Astrocyte (in vitro differentiated cells and primary cell): ENCODE measurements at regions not wholly inside any gene's neighbourhood (a gene's known extent, or its start where the extent isn't known, plus 50 kb on each side); places are given as distances from the start of the nearest gene placed in this dataset.
A peak's percentile ranks its signal among the peaks of the same experiment; 100 is the strongest.

Source experiments
- DNase-seq: peaks from one replicate; pipeline ENCODE4 v3.0.0-alpha.2; 2010; ENCODE audit warnings: low read depth
- FAIRE-seq: peaks from 2 replicates; lab custom pipeline; 2011; peaks lifted over from hg19 to GRCh38; lab: Jason Lieb, UNC
- H2AFZ ChIP-seq: 2 replicates; pipeline ENCODE4 v1.6.0; 2012; ENCODE audit warnings: low read depth, low read length, inconsistent platforms
- H3K27ac ChIP-seq: 2 replicates; pipeline ENCODE4 v1.5.1; 2011; ENCODE audit warnings: low read depth, low read length, inconsistent platforms
- H3K27me3 ChIP-seq: 2 replicates; pipeline ENCODE4 v1.6.0; 2011; ENCODE audit warnings: low read length, inconsistent platforms; ENCODE audit not compliant: insufficient read depth
- H3K36me3 ChIP-seq: 2 replicates; pipeline ENCODE4 v1.5.1; 2011; ENCODE audit warnings: low read length, inconsistent platforms; ENCODE audit not compliant: insufficient read depth
- H3K4me1 ChIP-seq: 2 replicates; pipeline ENCODE4 v1.5.1; 2011; ENCODE audit warnings: low read length, inconsistent platforms; ENCODE audit not compliant: insufficient read depth
- H3K4me2 ChIP-seq: 2 replicates; pipeline ENCODE4 v1.6.0; 2012; ENCODE audit warnings: low read length, inconsistent platforms
- H3K4me3 ChIP-seq: 2 replicates; pipeline ENCODE4 v1.5.1; 2011; ENCODE audit warnings: low read depth, mild to moderate bottlenecking, low read length, inconsistent platforms; ENCODE audit not compliant: insufficient read depth
- H3K79me2 ChIP-seq: 2 replicates; pipeline ENCODE4 v1.6.0; 2012; ENCODE audit warnings: mild to moderate bottlenecking, low read length, inconsistent platforms; ENCODE audit not compliant: insufficient read depth
- H3K9ac ChIP-seq: 2 replicates; pipeline ENCODE4 v1.6.0; 2012; ENCODE audit warnings: mild to moderate bottlenecking, low read length, inconsistent platforms
- H3K9me3 ChIP-seq: 2 replicates; pipeline ENCODE4 v1.5.1; 2012; ENCODE audit warnings: low read depth, mild to moderate bottlenecking, low read length, inconsistent platforms; ENCODE audit not compliant: insufficient read depth
- H4K20me1 ChIP-seq: 2 replicates; pipeline ENCODE4 v1.6.0; 2012; ENCODE audit warnings: low read length, inconsistent platforms; ENCODE audit not compliant: insufficient read depth
- H3K27ac Mint-ChIP-seq: one replicate; pipeline ENCODE4 v1.8.0; 2021; ENCODE audit warnings: mild to moderate bottlenecking, mixed read lengths; ENCODE audit not compliant: unreplicated experiment
- H3K27me3 Mint-ChIP-seq: one replicate; pipeline ENCODE4 v1.8.0; 2021; ENCODE audit warnings: low read depth, mixed read lengths; ENCODE audit not compliant: unreplicated experiment
- H3K36me3 Mint-ChIP-seq: one replicate; pipeline ENCODE4 v1.8.0; 2021; ENCODE audit warnings: low read depth, mixed read lengths; ENCODE audit not compliant: unreplicated experiment
- H3K4me1 Mint-ChIP-seq: one replicate; pipeline ENCODE4 v1.8.0; 2021; ENCODE audit warnings: low read depth, mixed read lengths; ENCODE audit not compliant: unreplicated experiment
- H3K4me3 Mint-ChIP-seq: one replicate; pipeline ENCODE4 v1.8.0; 2021; ENCODE audit warnings: mild to moderate bottlenecking, moderate library complexity, mixed read lengths; ENCODE audit not compliant: unreplicated experiment
- H3K9me3 Mint-ChIP-seq: one replicate; pipeline ENCODE4 v1.8.0; 2021; ENCODE audit warnings: mild to moderate bottlenecking, mixed read lengths; ENCODE audit not compliant: unreplicated experiment
- CTCF ChIP-seq: IDR thresholded peaks from 2 replicates; pipeline ENCODE4 v1.5.1; 2011; ENCODE audit warnings: low read depth, mild to moderate bottlenecking, inconsistent platforms, low read length, moderate library complexity; ENCODE audit not compliant: insufficient read depth
- EZH2 ChIP-seq: IDR thresholded peaks from 2 replicates; pipeline ENCODE4 v1.6.1; 2012; ENCODE audit warnings: mild to moderate bottlenecking, low read length, inconsistent platforms; ENCODE audit not compliant: insufficient read depth

DNA sequence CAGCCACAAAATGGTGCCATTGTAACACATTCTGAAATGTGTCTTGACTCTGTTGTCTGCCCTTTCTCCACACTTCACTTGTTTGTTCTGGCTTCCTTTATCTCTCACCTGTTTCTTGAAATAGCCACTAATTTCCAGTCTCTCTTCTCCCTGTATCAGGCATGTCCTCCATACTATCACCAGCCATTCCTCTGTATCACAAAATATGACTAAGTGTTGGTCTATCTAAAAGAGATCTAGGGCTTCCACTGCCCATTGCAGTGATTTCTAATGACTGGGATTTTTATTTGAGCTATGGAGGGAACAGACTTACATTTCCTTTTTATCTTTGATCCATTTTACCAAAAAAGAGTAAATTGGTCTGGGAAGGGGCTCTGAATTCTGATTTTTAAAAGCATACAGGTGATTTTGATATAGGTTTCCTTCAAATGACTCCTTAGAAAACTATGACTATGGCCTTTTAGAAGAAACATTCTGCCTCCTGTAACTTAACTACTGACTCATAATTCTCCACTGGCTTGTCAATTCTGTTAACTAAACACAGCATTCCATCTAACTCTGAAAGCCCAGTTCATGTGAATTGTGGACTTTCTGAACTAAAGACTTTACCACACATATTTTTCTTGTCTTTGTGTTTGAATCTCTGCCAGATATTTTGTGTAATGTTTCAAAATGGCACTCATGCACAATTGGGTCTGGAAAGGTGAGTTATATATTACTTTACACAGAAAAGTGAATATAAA, 1121.4 kb downstream of the XPNPEP1 start:
- FAIRE-seq (no peak), DNase-seq (peak; percentile 92)
- H3K27ac ChIP-seq = peak overlapping the region; percentile 40
- no peak overlapping the region for H3K4me3 ChIP-seq
- H3K36me3 ChIP-seq = no peaks in the 10 kb centered on the region
- H3K4me3 Mint-ChIP-seq = no peak overlapping the region
- no peak overlapping the region for H2AFZ ChIP-seq
- H3K79me2 ChIP-seq = no peaks in the 10 kb centered on the region
- H3K9ac ChIP-seq = no peak overlapping the region
- no peaks in the 10 kb centered on the region for H3K9me3 Mint-ChIP-seq
- no peaks in the 10 kb centered on the region for H3K36me3 Mint-ChIP-seq
- TF ChIP-seq EZH2 (no peak), CTCF (no peak)
- H3K4me2 ChIP-seq = peak overlapping the region; percentile 33
- peak overlapping the region; percentile 73 for H3K27ac Mint-ChIP-seq
- H4K20me1 ChIP-seq = no peaks in the 10 kb centered on the region
- H3K27me3 Mint-ChIP-seq = no peaks in the 10 kb centered on the region
- H3K4me1 ChIP-seq = peaks cover 7% of the 10 kb centered on the region
- no peaks in the 10 kb centered on the region for H3K27me3 ChIP-seq
- H3K4me1 Mint-ChIP-seq = peaks cover 22% of the 10 kb centered on the region
- no peaks in the 10 kb centered on the region for H3K9me3 ChIP-seq

- Histone ChIP-seq H3K9ac (no peak overlapping the region), H3K36me3 (no peaks in the 10 kb centered on the region), H3K4me3 (no peak overlapping the region), H2AFZ (no peak overlapping the region), H3K4me1 (peaks cover 7% of the 10 kb centered on the region), H4K20me1 (no peaks in the 10 kb centered on the region), H3K4me2 (no peak overlapping the region), H3K79me2 (no peaks in the 10 kb centered on the region), H3K27ac (peak overlapping the region; percentile 40), H3K9me3 (no peaks in the 10 kb centered on the region), H3K27me3 (no peaks in the 10 kb centered on the region)
- Mint-ChIP-seq H3K36me3 (no peaks in the 10 kb centered on the region), H3K27ac (no peak overlapping the region), H3K4me3 (no peak overlapping the region), H3K4me1 (peaks cover 22% of the 10 kb centered on the region), H3K27me3 (no peaks in the 10 kb centered on the region), H3K9me3 (no peaks in the 10 kb centered on the region)
- no peak for DNase-seq
- no peak for TF ChIP-seq EZH2
- TF ChIP-seq CTCF = no peak
- no peak for FAIRE-seq
These were observed 1122.1 kb downstream of the XPNPEP1 start for GRCh38 chr10:108801220-108801619.

DNA sequence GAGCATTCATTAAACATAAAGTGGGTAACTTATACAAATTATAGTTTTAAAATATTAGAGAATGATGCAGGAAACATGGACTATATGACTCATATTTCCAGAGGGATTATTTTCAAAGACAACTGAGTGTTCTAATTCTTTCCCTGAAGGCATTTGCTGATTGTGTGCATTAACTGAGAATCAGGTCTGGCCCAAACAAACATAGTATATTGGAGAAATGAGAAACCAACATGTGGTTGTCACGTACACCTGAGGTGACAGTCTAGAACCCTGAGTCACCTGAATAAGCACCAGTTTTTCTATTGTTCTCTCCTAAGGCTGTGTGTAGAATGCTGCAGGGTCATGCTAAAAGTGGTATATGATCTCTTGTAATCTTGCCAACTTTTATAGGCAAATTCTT, 1125.7 kb downstream of the XPNPEP1 start:
- Histone ChIP-seq H3K4me2 (no peak overlapping the region), H3K4me3 (no peak overlapping the region), H3K9ac (no peak overlapping the region), H3K27me3 (no peaks in the 10 kb centered on the region), H3K36me3 (no peaks in the 10 kb centered on the region), H3K4me1 (peaks cover 7% of the 10 kb centered on the region), H3K79me2 (no peaks in the 10 kb centered on the region), H3K27ac (no peak overlapping the region), H4K20me1 (no peaks in the 10 kb centered on the region), H3K9me3 (no peaks in the 10 kb centered on the region), H2AFZ (no peak overlapping the region)
- TF ChIP-seq CTCF (no peak), EZH2 (no peak)
- Mint-ChIP-seq H3K27me3 (no peaks in the 10 kb centered on the region), H3K4me3 (no peak overlapping the region), H3K4me1 (peaks cover 8% of the 10 kb centered on the region), H3K36me3 (no peaks in the 10 kb centered on the region), H3K9me3 (peaks cover 9% of the 10 kb centered on the region), H3K27ac (no peak overlapping the region)
- DNase-seq (no peak), FAIRE-seq (no peak)
